HCT116 (cell line): ENCODE measurements at regions not wholly inside any gene's neighbourhood (a gene's known extent, or its start where the extent isn't known, plus 50 kb on each side); places are given as distances from the start of the nearest gene placed in this dataset.

Source experiments
- ATAC-seq: fragments of 200-7000 bp; cut with Tn5 transposase; 2 replicates; pipeline ENCODE4 v1.9.1; 2020; ENCODE audit warnings: mild to moderate bottlenecking, moderate library complexity
- BruUV-seq: library from RNA; stranded (reverse); fragments of 400-500 nt; replicated peaks from 2 replicates; lab custom pipeline; 2021; lab: Mats Ljungman, UMichigan
- CTCF ChIA-PET: fragments of 300-600 bp; sonication (Branson Sonifier 250); formaldehyde crosslinking; loops from one replicate; lab custom pipeline; 2021; ENCODE audit warnings: antibody characterized with exemption; lab: Charles Lee
- POLR2A ChIA-PET: fragments of 300-600, 350-600 bp; sonication (Branson Sonifier 250); formaldehyde crosslinking; loops from one replicate; lab custom pipeline; 2021; ENCODE audit warnings: antibody characterized with exemption; lab: Charles Lee
- RAD21 ChIA-PET, 2 experiments: fragments of 300-600 bp; sonication (Branson Sonifier 250); formaldehyde crosslinking; loops; one replicate each; lab custom pipeline; 2023; ENCODE audit warnings: low total read pairs in 2 of 2; ENCODE audit not compliant: uncharacterized antibody in 2 of 2, unreplicated experiment in 2 of 2, low non-redundant PET in 1 of 2; lab: Charles Lee
- DNase-seq: peaks from one replicate; pipeline ENCODE4 v3.0.0-alpha.2; 2010; ENCODE audit warnings: low read depth, low spot score
- H2AFZ ChIP-seq: fragments of 200-600 bp; shearing (Covaris generic), sonication (generic); 2 replicates; pipeline ENCODE4 v1.6.1; 2017; ENCODE audit warnings: low read depth, mixed run types, mixed read lengths, antibody characterized with exemption, low read length; ENCODE audit not compliant: poor library complexity, severe bottlenecking
- H3K27ac ChIP-seq: 2 replicates; pipeline ENCODE4 v1.5.1; 2012; ENCODE audit warnings: low read depth, low read length
- H3K27me3 ChIP-seq: fragments of 200-600 bp; sonication (generic); 2 replicates; pipeline ENCODE4 v1.6.1; 2016; ENCODE audit warnings: mixed run types, low read length, mixed read lengths; ENCODE audit not compliant: insufficient read depth
- H3K36me3 ChIP-seq, 2 experiments: fragments of 200-500 bp in 1 of 2; fragments of 200-600 bp in 1 of 2; sonication (Bioruptor generic) in 1 of 2; sonication (generic) in 1 of 2; 2 replicates each; pipeline versions ENCODE4 v1.5.1 to v1.6.1; 2014 to 2016; ENCODE audit warnings: low read length in 2 of 2, inconsistent platforms in 1 of 2, mixed read lengths in 1 of 2, mixed run types in 1 of 2; ENCODE audit not compliant: insufficient read depth in 2 of 2, control insufficient read depth in 1 of 2
- H3K4me1 ChIP-seq, 2 experiments: fragments of 200-600 bp in 1 of 2; sonication (generic) in 1 of 2; 2 replicates each; pipeline versions ENCODE4 v1.5.1 to v1.6.1; 2012 to 2017; ENCODE audit warnings: low read length in 2 of 2, inconsistent platforms in 1 of 2, mild to moderate bottlenecking in 1 of 2, mixed read lengths in 1 of 2, mixed run types in 1 of 2, moderate library complexity in 1 of 2; ENCODE audit not compliant: insufficient read depth in 2 of 2, control insufficient read depth in 1 of 2
- H3K4me2 ChIP-seq: fragments of 200-600 bp; sonication (generic); 2 replicates; pipeline ENCODE4 v1.6.1; 2017; ENCODE audit warnings: mixed run types, low read length, mixed read lengths
- H3K4me3 ChIP-seq, 2 experiments: fragments of 200-600 bp in 1 of 2; sonication (generic) in 1 of 2; replicated peaks in 1 of 2; 2 replicates each; pipeline ENCODE4 v1.5.1; 2011 to 2016; ENCODE audit warnings: low read length in 2 of 2, control low read depth in 1 of 2, low read depth in 1 of 2, mild to moderate bottlenecking in 1 of 2, mixed read lengths in 1 of 2, mixed run types in 1 of 2
- H3K79me2 ChIP-seq: fragments of 200-600 bp; sonication (generic); 2 replicates; pipeline ENCODE4 v1.6.1; 2017; ENCODE audit warnings: mild to moderate bottlenecking, mixed run types, low read length, moderate library complexity, mixed read lengths; ENCODE audit not compliant: insufficient read depth
- H3K9ac ChIP-seq: fragments of 200-600 bp; sonication (generic); 2 replicates; pipeline ENCODE4 v1.6.1; 2016; ENCODE audit warnings: low read length, mixed read lengths
- H3K9me2 ChIP-seq: fragments of 200-600 bp; sonication (generic), shearing (Covaris generic); 2 replicates; pipeline ENCODE4 v1.6.1; 2017; ENCODE audit warnings: mixed run types, mild to moderate bottlenecking, moderate library complexity; ENCODE audit not compliant: insufficient read depth
- H3K9me3 ChIP-seq, 2 experiments: fragments of 200-500 bp in 1 of 2; fragments of 200-600 bp in 1 of 2; sonication (Bioruptor generic) in 1 of 2; sonication (generic) in 1 of 2; 2 replicates each; pipeline ENCODE4 v1.6.1; 2014 to 2017; ENCODE audit warnings: low read length in 2 of 2, mixed read lengths in 2 of 2, inconsistent platforms in 1 of 2, low read depth in 1 of 2, mild to moderate bottlenecking in 1 of 2, mixed run types in 1 of 2, moderate library complexity in 1 of 2; ENCODE audit not compliant: control insufficient read depth in 1 of 2, insufficient read depth in 1 of 2
- H4K20me1 ChIP-seq: fragments of 200-600 bp; sonication (generic), shearing (Covaris generic); 2 replicates; pipeline ENCODE4 v1.6.1; 2017; ENCODE audit warnings: mixed run types, mild to moderate bottlenecking, moderate library complexity; ENCODE audit not compliant: insufficient read depth
- ATF3 ChIP-seq: IDR thresholded peaks from 2 replicates; pipeline ENCODE4 v1.6.1; 2012
- CBX3 ChIP-seq: IDR thresholded peaks from 2 replicates; pipeline ENCODE4 v1.6.1; 2012; ENCODE audit warnings: low read depth
- CEBPB ChIP-seq: IDR thresholded peaks from 2 replicates; pipeline ENCODE4 v1.6.1; 2012; ENCODE audit warnings: low read depth
- CTCF ChIP-seq, 3 experiments: fragments of 200-600 bp in 1 of 3; sonication (generic) in 1 of 3; IDR thresholded peaks in 2 of 3; conservative IDR thresholded peaks in 1 of 3; 2 replicates each; pipeline ENCODE4 v1.5.1; 2012 to 2017; ENCODE audit warnings: low read depth in 2 of 3, low read length in 2 of 3, antibody characterized with exemption in 1 of 3, borderline replicate concordance in 1 of 3, control low read depth in 1 of 3, mild to moderate bottlenecking in 1 of 3, mixed read lengths in 1 of 3, mixed run types in 1 of 3, moderate library complexity in 1 of 3; ENCODE audit not compliant: insufficient read depth in 1 of 3
- EGR1 ChIP-seq: IDR thresholded peaks from 2 replicates; pipeline ENCODE4 v1.6.1; 2012; ENCODE audit warnings: low read depth
- ELF1 ChIP-seq: IDR thresholded peaks from 2 replicates; pipeline ENCODE4 v1.6.1; 2012; ENCODE audit warnings: low read depth, borderline replicate concordance
- EZH2phosphoT487 ChIP-seq: fragments of 200-600 bp; IDR thresholded peaks from 2 replicates; pipeline ENCODE4 v1.6.1; 2018; ENCODE audit warnings: antibody characterized with exemption, borderline replicate concordance
- FOSL1 ChIP-seq: IDR thresholded peaks from 2 replicates; pipeline ENCODE4 v1.6.1; 2012; ENCODE audit warnings: low read depth
- JUND ChIP-seq: IDR thresholded peaks from 2 replicates; pipeline ENCODE4 v1.6.1; 2012
- POLR2A ChIP-seq: IDR thresholded peaks from 2 replicates; pipeline ENCODE4 v1.7.0; 2011; ENCODE audit warnings: borderline replicate concordance; ENCODE audit not compliant: insufficient read depth, insufficient read length; ENCODE audit errors: extremely low read depth
- POLR2AphosphoS5 ChIP-seq: IDR thresholded peaks from 2 replicates; pipeline ENCODE4 v1.6.1; 2011; ENCODE audit warnings: mild to moderate bottlenecking, low read depth, low read length, moderate library complexity
- RAD21 ChIP-seq: IDR thresholded peaks from 2 replicates; pipeline ENCODE4 v1.6.1; 2012; ENCODE audit warnings: low read depth, mild to moderate bottlenecking
- REST ChIP-seq: IDR thresholded peaks from 2 replicates; pipeline ENCODE4 v1.6.1; 2012; ENCODE audit warnings: low read depth
- SIN3A ChIP-seq: IDR thresholded peaks from 2 replicates; pipeline ENCODE4 v1.6.1; 2012; ENCODE audit warnings: low read depth
- SP1 ChIP-seq: IDR thresholded peaks from 2 replicates; pipeline ENCODE4 v1.6.1; 2012; ENCODE audit warnings: low read depth
- SRF ChIP-seq: IDR thresholded peaks from 2 replicates; pipeline ENCODE4 v1.6.1; 2012; ENCODE audit warnings: low read depth
- YY1 ChIP-seq: IDR thresholded peaks from 2 replicates; pipeline ENCODE4 v1.6.1; 2011; ENCODE audit warnings: low read length, low read depth, moderate library complexity, mild to moderate bottlenecking; ENCODE audit not compliant: insufficient replicate concordance; ENCODE audit errors: extremely low read depth
- ZBTB33 ChIP-seq: IDR thresholded peaks from 2 replicates; pipeline ENCODE4 v1.6.1; 2011; ENCODE audit warnings: mild to moderate bottlenecking, low read length, moderate library complexity; ENCODE audit not compliant: insufficient replicate concordance; ENCODE audit errors: extremely low read depth
- ZNF274 ChIP-seq: fragments of 200-500 bp; sonication (Bioruptor generic); IDR thresholded peaks from 2 replicates; pipeline ENCODE4 v1.6.1; 2014; ENCODE audit warnings: mild to moderate bottlenecking, low read depth, low read length, inconsistent platforms
- intact Hi-C: fragments of 100-400 bp; cut with micrococcal nuclease; formaldehyde crosslinking; loops from 2 replicates; pipeline ENCODE4 v1.10.0; 2022

GRCh38 chr10:61135276-61135721 lies 191.3 kb upstream of the RHOBTB1 start:
- no peak for ATAC-seq
- POLR2A ChIA-PET = no interaction called here

More at GRCh38 chr10:61135276-61135721, 191.3 kb upstream of the RHOBTB1 start:
- RAD21 ChIA-PET = no interaction called here
- intact Hi-C loops = no loop called here
- Histone ChIP-seq H3K9ac (no peak overlapping the region), H3K9me2 (no peaks in the 10 kb centered on the region), H3K9me3 (no peaks in the 10 kb centered on the region), H3K36me3 (no peaks in the 10 kb centered on the region), H3K79me2 (no peaks in the 10 kb centered on the region), H3K4me3 (no peak overlapping the region), H4K20me1 (no peaks in the 10 kb centered on the region), H2AFZ (no peak overlapping the region), H3K27me3 (no peaks in the 10 kb centered on the region), H3K4me1 (no peaks in the 10 kb centered on the region), H3K4me2 (no peak overlapping the region), H3K27ac (no peak overlapping the region)
- no peak for DNase-seq
- CTCF ChIA-PET = no interaction called here
- BruUV-seq = no TSS peak
- no peak for TF ChIP-seq EGR1
- TF ChIP-seq SRF = no peak
- TF ChIP-seq ZBTB33 = no peak
- TF ChIP-seq SP1 = no peak
- TF ChIP-seq ELF1 = no peak
- no peak for TF ChIP-seq CBX3
- TF ChIP-seq POLR2A = no peak
- no peak for TF ChIP-seq EZH2phosphoT487
- TF ChIP-seq CTCF (IDR thresholded peaks at IDR 0.05 in 2 of 3, conservative IDR thresholded peaks at IDR 0.05 in 1 of 3; ENCODE audit: borderline replicate concordance in 1 of 3, insufficient read depth in 1 of 3, low read depth in 2 of 3, low read length in 2 of 3) = no peak
- TF ChIP-seq ATF3 = no peak
- no peak for TF ChIP-seq POLR2AphosphoS5
- TF ChIP-seq RAD21 = no peak
- TF ChIP-seq JUND = no peak
- TF ChIP-seq ZNF274 = no peak
- TF ChIP-seq FOSL1 = no peak
- TF ChIP-seq YY1 = no peak
- no peak for TF ChIP-seq CEBPB
- TF ChIP-seq REST = no peak
- no peak for TF ChIP-seq SIN3A
